GM19240 (cell line): ENCODE measurements at regions not wholly inside any gene's neighbourhood (a gene's known extent, or its start where the extent isn't known, plus 50 kb on each side); places are given as distances from the start of the nearest gene placed in this dataset.

Experiments used
- DNase-seq: peaks from one replicate; pipeline ENCODE4 v3.0.0; 2011; ENCODE audit warnings: low spot score; ENCODE audit not compliant: insufficient read length

GRCh38 chr16:87239545-87239944 is 77.6 kb downstream of the C16orf95 start:
- no peak for DNase-seq

- no peak for DNase-seq
These were observed 76.7 kb downstream of the C16orf95 start for GRCh38 chr16:87240211-87241136.

DNA sequence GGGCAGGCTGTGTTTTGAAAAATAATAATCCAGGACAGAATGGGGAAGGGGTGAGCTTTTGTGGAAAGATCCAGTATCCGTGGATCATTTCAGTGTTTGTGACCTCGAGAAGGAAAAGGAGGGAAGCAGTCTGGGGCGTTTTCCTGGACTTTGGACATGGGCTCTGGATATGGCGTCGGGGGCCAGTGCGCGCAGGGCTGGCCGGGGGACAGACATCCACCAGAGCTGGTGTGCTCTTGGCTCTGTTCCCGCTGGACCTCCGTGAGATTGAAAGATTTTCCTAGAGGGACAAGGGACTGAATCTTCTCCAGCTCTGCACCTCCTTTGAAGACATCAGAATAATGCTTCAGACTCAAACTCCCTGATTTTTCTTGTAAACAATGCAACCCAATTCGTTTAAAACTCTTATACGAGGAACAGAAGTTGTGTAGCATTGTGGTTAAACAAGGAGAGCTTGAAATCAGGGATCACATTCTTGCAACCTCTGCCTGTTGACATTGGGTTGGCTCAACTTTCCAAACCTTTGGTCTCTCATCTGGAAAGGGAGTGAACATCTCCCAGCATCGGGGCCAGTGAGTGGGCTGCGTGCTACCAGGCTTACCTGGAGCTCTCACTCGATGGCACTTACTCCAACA is 75.9 kb downstream of the C16orf95 start:
- DNase-seq = no peak

GRCh38 chr16:87243478-87243877 is 73.7 kb downstream of the C16orf95 start:
- no peak for DNase-seq

GRCh38 chr16:87244636-87245197 is 72.5 kb downstream of the C16orf95 start:
- no peak for DNase-seq

DNA sequence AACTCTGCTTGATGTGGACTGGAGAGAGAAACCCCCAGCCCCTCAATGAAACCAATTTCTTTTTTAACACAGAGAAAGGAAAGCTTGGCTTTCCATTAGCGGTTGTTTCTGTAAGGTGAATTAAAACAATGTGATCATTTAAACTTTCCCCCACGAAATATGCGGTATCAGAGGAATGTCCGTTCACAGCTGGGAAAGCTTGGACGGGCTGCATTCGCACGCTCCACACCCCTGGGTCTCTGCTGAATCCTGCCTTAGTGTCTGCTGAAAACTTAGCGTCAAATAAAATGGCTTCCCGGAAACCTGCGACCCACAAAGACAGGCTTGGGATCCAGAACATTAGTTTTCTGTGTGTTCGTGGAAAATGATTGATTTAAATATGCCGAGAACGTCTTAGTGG is 71.7 kb downstream of the C16orf95 start:
- no peak for DNase-seq

GRCh38 chr16:87246269-87247065 is 70.7 kb downstream of the C16orf95 start:
- no peak for DNase-seq

GRCh38 chr16:87248714-87249113 is 68.5 kb downstream of the C16orf95 start:
- DNase-seq = no peak

- DNase-seq = no peak
These were observed 67.8 kb downstream of the C16orf95 start for GRCh38 chr16:87249425-87249824.

GRCh38 chr16:87250431-87250960 is 66.7 kb downstream of the C16orf95 start:
- DNase-seq = no peak

GRCh38 chr16:87252269-87252970 is 64.8 kb downstream of the C16orf95 start:
- DNase-seq = no peak
